Endothelial cell of umbilical vein (primary cell): ENCODE measurements at regions not wholly inside any gene's neighbourhood (a gene's known extent, or its start where the extent isn't known, plus 50 kb on each side); places are given as distances from the start of the nearest gene placed in this dataset.

Experiments used
- CTCF ChIP-seq, 2 donors: IDR thresholded peaks; 1 replicate in 1 of 2; 2 replicates in 1 of 2; pipeline ENCODE4 v1.5.1; 2011; ENCODE audit warnings: low read length in 2 of 2, mild to moderate bottlenecking in 2 of 2, moderate library complexity in 2 of 2, control low read depth in 1 of 2, inconsistent platforms in 1 of 2, low read depth in 1 of 2; ENCODE audit not compliant: insufficient read depth in 1 of 2; ENCODE audit errors: extremely low read depth in 1 of 2
- POLR2A ChIP-seq: IDR thresholded peaks from 2 replicates; pipeline ENCODE4 v1.6.1; 2012; ENCODE audit warnings: low read depth, mild to moderate bottlenecking, control low read depth, low read length
- POLR2AphosphoS5 ChIP-seq: IDR thresholded peaks from 2 replicates; pipeline ENCODE4 v1.6.1; 2012; ENCODE audit warnings: low read depth, mild to moderate bottlenecking, control low read depth, low read length, moderate library complexity; ENCODE audit not compliant: insufficient read depth

- TF ChIP-seq CTCF (IDR thresholded peaks at IDR 0.05; ENCODE audit: extremely low read depth in 1 of 2, insufficient read depth in 1 of 2, low read depth in 1 of 2, low read length in 2 of 2) (no peak), POLR2AphosphoS5 (no peak), POLR2A (no peak)
Observed at GRCh38 chr4:100246697-100247096, 56.4 kb upstream of the DDIT4L start.
